ENCODE measurements at regions not wholly inside any gene's neighbourhood (a gene's known extent, or its start where the extent isn't known, plus 50 kb on each side); places are given as distances from the start of the nearest gene placed in this dataset.

GRCh38 chr5:9903801-9904200 lies 273.6 kb upstream of the TAS2R1 start:
- no peak overlapping the region for H3K27ac Mint-ChIP-seq
- no peak for TF ChIP-seq CTCF (IDR thresholded peaks at IDR 0.05; ENCODE audit: unreplicated experiment)
- no peaks in the 10 kb centered on the region for H3K36me3 Mint-ChIP-seq
- no peaks in the 10 kb centered on the region for H3K27me3 Mint-ChIP-seq (ENCODE audit: low read depth)
- H3K9me3 Mint-ChIP-seq: peaks cover 10% of the 10 kb centered on the region
- no peak overlapping the region for H3K4me3 Mint-ChIP-seq
- peaks cover 10% of the 10 kb centered on the region for H3K4me1 Mint-ChIP-seq
- no peak for DNase-seq (ENCODE audit: low spot score in 2 of 2, unreplicated experiment in 2 of 2)

GRCh38 chr5:9898319-9898718 lies 268.2 kb upstream of the TAS2R1 start:
- Mint-ChIP-seq H3K36me3 (no peaks in the 10 kb centered on the region), H3K27ac (no peak overlapping the region), H3K4me1 (peaks cover 12% of the 10 kb centered on the region), H3K4me3 (no peak overlapping the region), H3K27me3 (ENCODE audit: low read depth) (no peaks in the 10 kb centered on the region), H3K9me3 (no peaks in the 10 kb centered on the region)
- DNase-seq (ENCODE audit: low spot score in 2 of 2, unreplicated experiment in 2 of 2): no peak
- TF ChIP-seq CTCF (IDR thresholded peaks at IDR 0.05; ENCODE audit: unreplicated experiment): peak; percentile 12

- H3K27ac Mint-ChIP-seq: no peak overlapping the region
- no peak overlapping the region for H3K4me3 Mint-ChIP-seq
- no peaks in the 10 kb centered on the region for H3K27me3 Mint-ChIP-seq (ENCODE audit: low read depth)
- no peaks in the 10 kb centered on the region for H3K36me3 Mint-ChIP-seq
- DNase-seq (ENCODE audit: low spot score in 2 of 2, unreplicated experiment in 2 of 2): no peak
- peaks cover 3% of the 10 kb centered on the region for H3K4me1 Mint-ChIP-seq
- H3K9me3 Mint-ChIP-seq: no peaks in the 10 kb centered on the region
- TF ChIP-seq CTCF (IDR thresholded peaks at IDR 0.05; ENCODE audit: unreplicated experiment): no peak
Observed at GRCh38 chr5:9895302-9895645, 265.1 kb upstream of the TAS2R1 start.

- H3K36me3 Mint-ChIP-seq: no peaks in the 10 kb centered on the region
- H3K9me3 Mint-ChIP-seq: no peaks in the 10 kb centered on the region
- H3K4me3 Mint-ChIP-seq: no peak overlapping the region
- H3K27me3 Mint-ChIP-seq (ENCODE audit: low read depth): no peaks in the 10 kb centered on the region
- no peak for TF ChIP-seq CTCF (IDR thresholded peaks at IDR 0.05; ENCODE audit: unreplicated experiment)
- H3K27ac Mint-ChIP-seq: no peak overlapping the region
- DNase-seq (ENCODE audit: low spot score in 2 of 2, unreplicated experiment in 2 of 2): no peak
- H3K4me1 Mint-ChIP-seq: peaks cover 3% of the 10 kb centered on the region
Observed at GRCh38 chr5:9894571-9895301, 264.6 kb upstream of the TAS2R1 start.

GRCh38 chr5:9892696-9893095 lies 262.5 kb upstream of the TAS2R1 start:
- Mint-ChIP-seq H3K36me3 (no peaks in the 10 kb centered on the region), H3K27ac (no peak overlapping the region), H3K9me3 (no peaks in the 10 kb centered on the region), H3K4me1 (peaks cover 3% of the 10 kb centered on the region), H3K27me3 (ENCODE audit: low read depth) (no peaks in the 10 kb centered on the region), H3K4me3 (no peak overlapping the region)
- DNase-seq (ENCODE audit: low spot score in 2 of 2, unreplicated experiment in 2 of 2): no peak
- TF ChIP-seq CTCF (IDR thresholded peaks at IDR 0.05; ENCODE audit: unreplicated experiment): no peak

- H3K27me3 Mint-ChIP-seq (ENCODE audit: low read depth): no peaks in the 10 kb centered on the region
- no peaks in the 10 kb centered on the region for H3K4me1 Mint-ChIP-seq
- no peak for TF ChIP-seq CTCF (IDR thresholded peaks at IDR 0.05; ENCODE audit: unreplicated experiment)
- DNase-seq (ENCODE audit: low spot score in 2 of 2, unreplicated experiment in 2 of 2): no peak
- H3K27ac Mint-ChIP-seq: no peak overlapping the region
- no peak overlapping the region for H3K4me3 Mint-ChIP-seq
- H3K9me3 Mint-ChIP-seq: no peaks in the 10 kb centered on the region
- no peaks in the 10 kb centered on the region for H3K36me3 Mint-ChIP-seq
Observed at GRCh38 chr5:9889511-9889910, 259.4 kb upstream of the TAS2R1 start.

Data from mesothelial cell of epicardium (in vitro differentiated cells).